GM12878 (cell line): ENCODE measurements at regions not wholly inside any gene's neighbourhood (a gene's known extent, or its start where the extent isn't known, plus 50 kb on each side); places are given as distances from the start of the nearest gene placed in this dataset.

Source experiments
- ATAC-seq: fragments of 200-7000 bp; cut with Tn5 transposase; 3 replicates; pipeline ENCODE4 v1.9.1; 2020; ENCODE audit warnings: mild to moderate bottlenecking, moderate library complexity
- BruUV-seq: library from RNA; stranded (reverse); fragments of 400-500 nt; replicated peaks from 2 replicates; lab custom pipeline; 2021; lab: Mats Ljungman, UMichigan
- CTCF ChIA-PET: fragments of 300-600 bp; sonication (Branson Sonifier 250); formaldehyde crosslinking; extraction: SDS; loops from one replicate; lab custom pipeline; 2021; ENCODE audit warnings: inconsistent platforms; lab: Yijun Ruan, JAX
- POLR2A ChIA-PET: fragments of 350-600 bp; formaldehyde crosslinking; extraction: SDS; loops from one replicate; lab custom pipeline; 2021; ENCODE audit warnings: inconsistent platforms; lab: Charles Lee
- RAD21 ChIA-PET: fragments of 300-600 bp; sonication (Branson Sonifier 250); formaldehyde crosslinking; loops from one replicate; lab custom pipeline; 2023; ENCODE audit warnings: antibody characterized with exemption; ENCODE audit not compliant: unreplicated experiment; lab: Charles Lee
- SMC1A ChIA-PET: fragments of 300-600 bp; sonication (Branson Sonifier 250); formaldehyde crosslinking; loops from one replicate; lab custom pipeline; 2023; ENCODE audit not compliant: unreplicated experiment, uncharacterized antibody; lab: Charles Lee
- DNase-seq: peaks from one replicate; pipeline ENCODE4 v3.0.0-alpha.2; 2011; ENCODE audit warnings: low read depth, low spot score
- FAIRE-seq: peaks from 3 replicates; lab custom pipeline; 2011; peaks lifted over from hg19 to GRCh38; lab: Jason Lieb, UNC
- H2AFZ ChIP-seq: 2 replicates; pipeline ENCODE4 v1.6.0; 2011; ENCODE audit warnings: low read depth, low read length, control low read depth; ENCODE audit not compliant: control insufficient read depth
- H3K27ac ChIP-seq: 2 replicates; pipeline ENCODE4 v1.5.1; 2011; ENCODE audit warnings: control low read depth; ENCODE audit not compliant: control insufficient read depth, insufficient read depth
- H3K27me3 ChIP-seq, 2 experiments: replicated peaks in 1 of 2; 2 replicates each; pipeline versions ENCODE4 v1.6.0 to v1.6.1; 2011; ENCODE audit warnings: low read length in 1 of 2; ENCODE audit not compliant: control insufficient read depth in 2 of 2, insufficient read depth in 2 of 2
- H3K36me3 ChIP-seq, 2 experiments: 2 replicates each; pipeline ENCODE4 v1.5.1; 2011; ENCODE audit warnings: low read length in 1 of 2; ENCODE audit not compliant: control insufficient read depth in 2 of 2, insufficient read depth in 2 of 2
- H3K4me1 ChIP-seq: 2 replicates; pipeline ENCODE4 v1.6.1; 2011; ENCODE audit warnings: mild to moderate bottlenecking, low read length, moderate library complexity, mixed read lengths; ENCODE audit not compliant: control insufficient read depth, insufficient read depth
- H3K4me2 ChIP-seq: 2 replicates; pipeline ENCODE4 v1.6.0; 2011; ENCODE audit warnings: control low read depth; ENCODE audit not compliant: control insufficient read depth, insufficient read depth
- H3K4me3 ChIP-seq: fragments of 200-600 bp; sonication (generic); 2 replicates; pipeline ENCODE4 v1.5.1; 2016
- H3K79me2 ChIP-seq: 2 replicates; pipeline ENCODE4 v1.6.0; 2011; ENCODE audit warnings: low read length; ENCODE audit not compliant: control insufficient read depth, insufficient read depth
- H3K9ac ChIP-seq: 2 replicates; pipeline ENCODE4 v1.8.0; 2011; ENCODE audit warnings: low read length, control low read depth, mixed read lengths; ENCODE audit not compliant: control insufficient read depth, insufficient read depth
- H3K9me3 ChIP-seq: replicated peaks from 3 replicates; pipeline ENCODE4 v1.5.1; 2011; ENCODE audit warnings: mild to moderate bottlenecking, low read length; ENCODE audit not compliant: control insufficient read depth, insufficient read depth
- H4K20me1 ChIP-seq: 2 replicates; pipeline ENCODE4 v1.6.0; 2011; ENCODE audit not compliant: control insufficient read depth, insufficient read depth
- BCL11A ChIP-seq: IDR thresholded peaks from 2 replicates; pipeline ENCODE4 v1.6.1; 2011; ENCODE audit warnings: low read depth, low read length
- CREM ChIP-seq: IDR thresholded peaks from 2 replicates; pipeline ENCODE4 v1.6.1; 2014; ENCODE audit warnings: antibody characterized with exemption, low read depth
- ETV6 ChIP-seq, 2 experiments: fragments of 450-650 bp in 1 of 2; IDR thresholded peaks in 1 of 2; conservative IDR thresholded peaks in 1 of 2; 2 replicates each; pipeline ENCODE4 v1.6.1; 2014; ENCODE audit warnings: antibody characterized with exemption in 1 of 2, borderline replicate concordance in 1 of 2, low read depth in 1 of 2, mild to moderate bottlenecking in 1 of 2, moderate library complexity in 1 of 2
- FOS ChIP-seq: IDR thresholded peaks from 3 replicates; pipeline ENCODE4 v1.6.1; 2011; ENCODE audit warnings: borderline replicate concordance; ENCODE audit not compliant: insufficient read length; ENCODE audit errors: extremely low read depth
- NFYA ChIP-seq: IDR thresholded peaks from 2 replicates; pipeline ENCODE4 v1.6.1; 2011; ENCODE audit warnings: low read depth, mild to moderate bottlenecking, low read length, improper control_type of control experiment, borderline replicate concordance
- POLR2AphosphoS5 ChIP-seq: IDR thresholded peaks from 2 replicates; pipeline ENCODE4 v1.6.1; 2011; ENCODE audit warnings: mild to moderate bottlenecking, low read length, inconsistent platforms
- WGBS: methylation state at CpG from one replicate; pipeline ENCODE4 v1.1.6; 2016; ENCODE audit warnings: low lambda C conversion rate; ENCODE audit not compliant: insufficient replicate concordance, insufficient coverage; ENCODE audit errors: missing lambda C conversion rate; 5-methylcytosine and 5-hydroxymethylcytosine counted together
- in situ Hi-C: fragments of 300-500 bp; cut with MboI; formaldehyde crosslinking; loops from 9 replicates; pipeline ENCODE4 v1.14.3; 2018; ENCODE audit warnings: mixed read lengths
- intact Hi-C: fragments of 100-400 bp; cut with micrococcal nuclease; formaldehyde crosslinking; loops from one replicate; pipeline ENCODE4 v1.14.2; 2022; ENCODE audit not compliant: unreplicated experiment
- TF ChIP-seq, protein P1 (sequence below): fragments of 450-650 bp; IDR thresholded peaks from 2 replicates; pipeline ENCODE4 v1.6.1; 2017; ENCODE audit warnings: antibody characterized with exemption, mild to moderate bottlenecking, moderate library complexity

DNA sequence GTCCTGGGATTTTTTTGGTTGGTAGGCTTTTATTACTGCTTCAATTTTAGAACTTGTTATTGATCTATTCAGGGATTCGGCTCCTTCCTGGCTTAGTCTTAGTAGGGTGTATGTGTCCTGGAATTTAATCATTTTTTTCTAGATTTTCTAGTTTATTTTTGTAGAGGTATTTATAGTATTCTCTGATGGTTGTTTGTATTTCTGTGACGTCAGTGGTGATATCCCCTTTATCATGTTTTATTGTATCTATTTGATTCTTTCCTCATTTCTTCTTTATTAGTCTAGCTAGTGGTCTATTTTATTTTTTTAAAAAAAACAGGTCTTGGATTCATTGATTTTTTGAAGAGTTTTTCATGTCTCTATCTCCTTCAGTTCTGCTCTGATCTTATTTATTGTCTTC lies 193.3 kb upstream of the MAP2 start:
- no peak for ATAC-seq
- no peak overlapping the region for H3K4me3 ChIP-seq
- DNase-seq, result no peak
- BruUV-seq, result no TSS peak
- H3K4me1 ChIP-seq, result no peaks in the 10 kb centered on the region
- H2AFZ ChIP-seq, result no peak overlapping the region
- 11% methylated on average over 2 of the region's 2 CpGs for WGBS
- no peaks in the 10 kb centered on the region for H4K20me1 ChIP-seq
- no peak overlapping the region for H3K4me2 ChIP-seq
- ChIA-PET SMC1A (no interaction called here), CTCF (no interaction called here), POLR2A (no interaction called here), RAD21 (no interaction called here)
- H3K9me3 ChIP-seq, result no peaks in the 10 kb centered on the region
- H3K9ac ChIP-seq, result no peak overlapping the region
- H3K27ac ChIP-seq, result no peak overlapping the region
- H3K27me3 ChIP-seq, result no peaks in the 10 kb centered on the region
- in situ Hi-C loops, result no loop called here
- intact Hi-C loops, result no loop called here
- no peaks in the 10 kb centered on the region for H3K36me3 ChIP-seq
- FAIRE-seq, result no peak
- no peak for TF ChIP-seq ETV6 (conservative IDR thresholded peaks at IDR 0.05 in 1 of 2, IDR thresholded peaks at IDR 0.05 in 1 of 2; ENCODE audit: borderline replicate concordance in 1 of 2, low read depth in 1 of 2)
- H3K79me2 ChIP-seq, result no peaks in the 10 kb centered on the region

DNA sequence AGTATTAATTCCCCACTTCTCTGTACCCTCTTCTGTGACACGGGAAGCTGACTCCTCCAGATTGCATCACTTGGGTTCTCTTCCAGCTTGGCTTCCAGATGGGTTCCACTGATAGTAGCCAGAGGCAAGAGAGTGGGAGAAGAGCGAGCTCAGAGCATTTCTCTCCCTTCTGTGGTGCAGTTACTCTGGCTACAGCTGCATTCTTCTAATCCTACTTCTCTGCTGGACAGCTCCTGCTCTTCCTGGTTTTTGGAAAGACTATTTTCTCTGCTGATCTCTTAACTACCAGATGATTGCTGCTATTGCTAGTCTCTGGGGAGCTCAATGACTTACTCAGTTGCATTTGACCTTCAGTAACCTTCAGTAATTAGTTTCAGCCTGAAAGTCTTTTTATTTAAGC lies 187.5 kb upstream of the MAP2 start:
- intact Hi-C loops, result no loop called here
- Histone ChIP-seq H3K79me2 (no peaks in the 10 kb centered on the region), H3K27me3 (no peaks in the 10 kb centered on the region), H3K4me3 (no peak overlapping the region), H3K9me3 (no peaks in the 10 kb centered on the region), H2AFZ (no peak overlapping the region), H3K4me1 (no peaks in the 10 kb centered on the region), H4K20me1 (no peaks in the 10 kb centered on the region)
- RAD21 ChIA-PET, result no interaction called here
- no peak for ATAC-seq
- 4% methylated on average over 2 of the region's 2 CpGs for WGBS
- TF ChIP-seq NFYA, result no peak
- no peak for TF ChIP-seq POLR2AphosphoS5
- TF ChIP-seq BCL11A, result no peak
- TF ChIP-seq CREM, result no peak
- TF ChIP-seq, protein P1, sequence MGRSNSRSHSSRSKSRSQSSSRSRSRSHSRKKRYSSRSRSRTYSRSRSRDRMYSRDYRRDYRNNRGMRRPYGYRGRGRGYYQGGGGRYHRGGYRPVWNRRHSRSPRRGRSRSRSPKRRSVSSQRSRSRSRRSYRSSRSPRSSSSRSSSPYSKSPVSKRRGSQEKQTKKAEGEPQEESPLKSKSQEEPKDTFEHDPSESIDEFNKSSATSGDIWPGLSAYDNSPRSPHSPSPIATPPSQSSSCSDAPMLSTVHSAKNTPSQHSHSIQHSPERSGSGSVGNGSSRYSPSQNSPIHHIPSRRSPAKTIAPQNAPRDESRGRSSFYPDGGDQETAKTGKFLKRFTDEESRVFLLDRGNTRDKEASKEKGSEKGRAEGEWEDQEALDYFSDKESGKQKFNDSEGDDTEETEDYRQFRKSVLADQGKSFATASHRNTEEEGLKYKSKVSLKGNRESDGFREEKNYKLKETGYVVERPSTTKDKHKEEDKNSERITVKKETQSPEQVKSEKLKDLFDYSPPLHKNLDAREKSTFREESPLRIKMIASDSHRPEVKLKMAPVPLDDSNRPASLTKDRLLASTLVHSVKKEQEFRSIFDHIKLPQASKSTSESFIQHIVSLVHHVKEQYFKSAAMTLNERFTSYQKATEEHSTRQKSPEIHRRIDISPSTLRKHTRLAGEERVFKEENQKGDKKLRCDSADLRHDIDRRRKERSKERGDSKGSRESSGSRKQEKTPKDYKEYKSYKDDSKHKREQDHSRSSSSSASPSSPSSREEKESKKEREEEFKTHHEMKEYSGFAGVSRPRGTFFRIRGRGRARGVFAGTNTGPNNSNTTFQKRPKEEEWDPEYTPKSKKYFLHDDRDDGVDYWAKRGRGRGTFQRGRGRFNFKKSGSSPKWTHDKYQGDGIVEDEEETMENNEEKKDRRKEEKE, result no peak
- no peak for TF ChIP-seq FOS
- TF ChIP-seq, all 136 proteins: peak for 0
- Histone ChIP-seq H3K36me3 (no peaks in the 10 kb centered on the region), H3K27ac (no peak overlapping the region), H3K4me2 (no peak overlapping the region), H3K9ac (no peak overlapping the region)
- DNase-seq (no peak), FAIRE-seq (no peak)
- SMC1A ChIA-PET, result no interaction called here
- BruUV-seq, result no TSS peak
- CTCF ChIA-PET, result no interaction called here
- in situ Hi-C loops, result no loop called here
- POLR2A ChIA-PET, result no interaction called here
